GM21737 (cell line): ENCODE measurements at regions not wholly inside any gene's neighbourhood (a gene's known extent, or its start where the extent isn't known, plus 50 kb on each side); places are given as distances from the start of the nearest gene placed in this dataset.
"Not testable (repeated sequence)": the region's sequence is repeated elsewhere in the genome, so short reads cannot be mapped to it uniquely, and the experiment has no call there.

Experiments
- ATAC-seq: cut with Tn5 transposase; IDR thresholded peaks from one replicate; pipeline ENCODE4 v1.9.1; 2021; ENCODE audit warnings: mild to moderate bottlenecking, moderate library complexity; ENCODE audit not compliant: unreplicated experiment

GRCh38 chr13:90246005-90246404, 1101.5 kb upstream of the MIR17HG start:
- no peak for ATAC-seq

DNA sequence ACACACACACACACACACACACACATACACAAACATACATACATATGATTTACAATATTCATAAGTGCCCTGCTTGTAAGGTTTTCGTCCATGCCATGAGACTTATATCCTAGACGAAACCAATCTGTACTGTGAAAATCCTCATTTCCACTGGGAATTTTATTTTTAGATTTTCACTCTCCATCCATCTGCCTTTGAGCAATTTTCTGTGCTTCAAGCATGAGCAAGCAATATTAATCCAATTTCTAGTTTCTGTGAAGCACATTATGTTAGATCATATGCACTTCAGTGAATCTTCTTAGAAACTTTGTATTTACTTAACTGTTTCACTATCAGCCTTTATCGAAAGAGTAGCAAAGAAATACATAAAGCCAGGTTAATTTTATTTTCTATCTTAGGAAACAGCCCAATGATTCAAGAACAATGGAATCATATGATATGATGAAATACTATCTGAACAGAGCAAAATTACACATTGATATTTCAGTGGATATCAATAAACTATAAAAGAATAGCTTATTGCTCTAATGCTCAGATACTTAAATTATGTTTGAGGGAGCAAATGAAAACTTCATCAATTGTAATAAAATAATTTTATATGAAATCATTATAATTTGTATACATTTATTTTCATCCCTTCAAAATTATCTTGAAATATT, 1100.7 kb upstream of the MIR17HG start:
- ATAC-seq: no peak

DNA sequence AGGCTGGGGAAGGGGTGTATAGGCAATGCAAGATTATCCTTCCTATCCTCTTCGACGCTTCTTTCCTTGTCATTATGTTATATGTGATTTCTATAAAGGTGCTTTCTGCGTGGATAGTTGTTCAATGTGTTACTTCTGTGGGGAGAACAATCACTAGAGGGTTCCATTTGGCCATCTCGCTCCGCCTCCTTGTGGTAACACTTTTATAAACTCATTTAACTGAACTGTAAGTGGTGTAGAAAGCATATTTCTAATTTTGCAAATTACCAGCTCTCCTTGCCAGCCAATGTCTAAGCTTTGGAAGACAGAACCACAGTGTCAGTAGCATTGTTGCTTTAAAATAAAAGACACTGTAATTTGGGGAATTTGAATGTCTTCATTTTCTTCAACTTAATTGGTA, 1093.7 kb upstream of the MIR17HG start:
- ATAC-seq: no peak

DNA sequence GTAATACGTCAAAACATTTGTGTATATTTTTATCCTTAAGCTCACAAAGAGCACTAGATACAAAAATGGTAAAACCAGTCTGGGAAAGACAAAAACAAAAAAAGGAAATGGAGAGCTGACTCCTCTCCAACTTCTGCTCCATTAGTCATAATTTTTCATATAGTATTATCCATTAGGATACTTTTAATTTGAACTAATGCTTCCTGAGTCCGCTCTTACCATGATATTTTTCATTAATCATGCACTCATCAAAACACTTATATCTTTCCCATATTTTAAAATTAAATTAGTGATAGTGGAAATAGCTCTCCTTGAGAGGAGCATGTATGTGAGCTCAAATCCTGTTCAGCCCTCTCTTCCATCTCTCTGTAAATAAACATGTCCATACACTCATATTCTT, 1093.0 kb upstream of the MIR17HG start:
- ATAC-seq: no peak

- ATAC-seq: no peak
These were observed 1090.7 kb upstream of the MIR17HG start for GRCh38 chr13:90256746-90257145.

- no peak for ATAC-seq
These were observed 1089.4 kb upstream of the MIR17HG start for GRCh38 chr13:90258129-90258528.

- no peak for ATAC-seq
These were observed 1086.1 kb upstream of the MIR17HG start for GRCh38 chr13:90261343-90261742.

DNA sequence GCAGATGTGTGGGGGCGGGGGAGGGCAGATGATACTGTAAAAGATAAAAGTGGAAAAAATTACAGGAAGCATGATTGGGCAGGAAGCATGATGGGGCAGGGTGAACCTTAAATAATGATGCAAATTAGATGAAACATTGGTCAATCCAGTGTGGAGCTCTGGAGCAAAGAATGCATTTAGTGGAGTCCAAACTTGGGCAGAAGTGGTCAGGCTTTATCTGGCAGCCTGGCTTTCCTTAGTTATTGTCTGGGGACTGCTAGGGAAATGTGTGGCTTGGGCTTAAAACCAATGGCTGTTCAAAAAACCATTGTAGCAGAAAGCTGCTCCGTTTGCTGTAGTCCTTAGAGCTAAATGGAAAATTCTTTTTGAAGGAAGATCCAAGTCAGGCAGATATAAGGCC, 1077.3 kb upstream of the MIR17HG start:
- no peak for ATAC-seq

DNA sequence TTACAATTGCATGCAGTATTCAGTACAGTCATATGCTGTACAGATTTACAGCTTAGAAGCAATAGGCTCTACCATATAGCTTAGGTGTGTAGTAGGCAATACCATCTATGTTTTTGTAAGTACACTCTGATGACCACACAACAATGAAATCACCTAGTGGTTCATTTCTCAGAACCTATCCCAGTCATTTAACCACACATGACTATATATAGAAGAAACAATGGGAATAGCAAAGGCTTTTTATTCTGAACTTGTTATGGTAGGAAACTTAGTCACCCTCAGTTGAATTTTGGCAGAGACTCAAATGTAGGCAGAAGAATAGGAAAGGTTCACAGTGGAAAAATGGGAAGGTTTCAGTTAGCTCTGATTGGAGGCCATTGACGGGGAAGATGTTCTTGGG, 1075.1 kb upstream of the MIR17HG start:
- ATAC-seq: no peak

- no peak for ATAC-seq
These were observed 1071.3 kb upstream of the MIR17HG start for GRCh38 chr13:90276216-90276615.

- not testable (repeated sequence) for ATAC-seq
These were observed 1069.3 kb upstream of the MIR17HG start for GRCh38 chr13:90278231-90278630.

GRCh38 chr13:90281709-90282108, 1065.8 kb upstream of the MIR17HG start:
- no peak for ATAC-seq

GRCh38 chr13:90287521-90287920, 1060.0 kb upstream of the MIR17HG start:
- no peak for ATAC-seq

DNA sequence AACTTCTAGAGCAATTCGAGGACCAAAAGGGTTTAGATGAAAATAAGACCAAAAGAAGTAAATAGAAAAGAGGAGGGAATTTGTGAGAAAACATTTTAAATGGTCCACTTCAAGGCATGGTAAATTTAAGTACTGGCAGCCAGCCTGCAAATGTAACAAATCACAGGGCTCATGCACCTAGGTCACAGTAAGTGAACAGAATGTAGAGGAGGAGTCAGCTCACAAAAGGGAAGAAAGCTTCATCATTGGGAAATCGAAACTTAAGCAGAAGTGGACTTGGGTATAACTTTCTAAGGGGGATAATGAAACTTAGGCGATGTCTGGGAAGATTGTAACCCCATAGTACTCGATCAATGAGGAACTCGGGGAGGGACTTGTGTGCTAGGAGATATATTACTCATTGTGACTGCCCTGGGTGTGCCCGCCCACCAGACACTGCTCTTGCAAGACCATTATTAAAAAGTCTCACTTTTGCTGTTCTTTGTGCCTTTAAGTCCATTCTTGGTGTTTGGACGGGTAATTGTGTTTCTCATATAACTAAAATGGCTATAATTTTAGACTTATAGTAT, 1053.6 kb upstream of the MIR17HG start:
- ATAC-seq: no peak

- no peak for ATAC-seq
These were observed 1048.2 kb upstream of the MIR17HG start for GRCh38 chr13:90299238-90299637.

GRCh38 chr13:90300015-90300414, 1047.5 kb upstream of the MIR17HG start:
- no peak for ATAC-seq

DNA sequence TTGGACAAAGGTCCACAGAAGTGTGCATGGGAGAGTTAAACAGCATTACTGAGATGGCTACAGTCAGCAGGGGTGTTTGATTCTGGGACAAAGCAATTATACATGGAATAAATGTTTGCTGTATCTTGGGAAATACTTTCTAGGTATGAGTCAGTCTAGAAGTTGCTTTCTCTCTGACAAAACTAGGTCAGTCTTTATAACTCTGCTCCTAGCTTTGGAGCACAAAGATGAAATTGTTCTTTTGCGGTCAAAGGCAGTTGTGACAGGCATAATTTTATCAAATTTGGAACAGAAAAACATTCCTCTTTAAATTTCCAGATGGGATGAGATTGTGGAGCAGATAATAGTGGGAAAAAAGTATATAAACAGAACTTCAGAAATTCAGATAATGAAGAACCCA, 1045.4 kb upstream of the MIR17HG start:
- no peak for ATAC-seq

DNA sequence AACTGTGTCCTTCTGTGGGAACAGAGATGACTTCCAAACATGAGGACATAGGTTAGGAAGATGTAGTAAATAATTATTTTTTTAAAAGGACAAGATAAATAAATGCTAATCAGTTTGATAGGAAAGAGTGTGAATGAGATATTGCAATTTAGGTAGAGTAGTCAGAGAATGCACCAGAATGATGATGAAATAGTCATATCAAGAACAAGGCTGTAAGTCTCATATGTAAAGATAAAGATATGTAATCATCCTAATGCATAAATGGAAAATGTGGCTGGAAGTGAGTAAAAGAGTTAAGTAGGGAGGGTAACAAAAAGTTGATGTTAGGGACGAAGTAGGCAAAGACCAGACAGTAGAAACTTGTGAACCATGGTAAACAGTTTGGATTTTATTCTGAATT, 1041.7 kb upstream of the MIR17HG start:
- ATAC-seq: no peak

DNA sequence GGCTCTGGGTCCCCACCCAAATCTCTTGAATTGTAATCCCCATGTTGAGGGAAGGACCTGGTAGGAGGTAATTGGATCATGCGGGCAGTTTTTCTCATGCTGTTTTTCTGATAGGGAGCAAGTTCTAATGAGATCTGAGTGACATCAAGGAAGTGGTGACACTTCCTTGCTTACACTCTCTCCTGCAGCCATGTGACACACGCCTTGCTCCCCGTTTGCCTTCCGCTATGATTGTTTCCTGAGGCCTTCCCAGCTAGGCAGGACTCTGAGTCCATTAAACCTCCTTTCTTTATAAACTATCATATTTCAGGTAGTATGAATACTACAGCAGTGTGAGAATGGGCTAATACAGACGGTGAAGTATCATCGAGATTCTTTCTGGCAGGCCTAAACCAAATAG, 1040.4 kb upstream of the MIR17HG start:
- ATAC-seq: no peak

- ATAC-seq: no peak
These were observed 1039.2 kb upstream of the MIR17HG start for GRCh38 chr13:90308249-90308648.

DNA sequence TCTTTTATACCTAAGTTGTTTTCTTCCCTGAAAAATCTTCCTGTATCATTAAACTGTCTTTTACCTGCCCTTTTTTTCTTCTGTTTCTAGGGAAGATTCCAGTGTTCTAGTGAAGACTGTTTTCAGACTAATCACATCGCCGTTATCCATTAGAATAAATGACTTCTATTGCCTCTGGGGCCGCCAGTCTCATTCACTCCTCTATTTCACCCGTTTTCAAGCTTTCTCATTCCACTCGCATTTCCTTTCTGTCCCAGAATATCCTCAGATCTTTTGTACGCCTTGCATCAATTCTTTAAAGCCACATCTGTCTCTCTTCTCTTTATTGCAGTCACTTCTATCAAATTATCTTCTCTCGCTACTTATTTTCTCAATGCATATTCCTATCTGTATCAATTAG, 1035.6 kb upstream of the MIR17HG start:
- no peak for ATAC-seq

- ATAC-seq: no peak
These were observed 1032.4 kb upstream of the MIR17HG start for GRCh38 chr13:90315061-90315460.

GRCh38 chr13:90320664-90321063, 1026.8 kb upstream of the MIR17HG start:
- ATAC-seq: no peak
